Activated naive CD4-positive, alpha-beta T cell (primary cell): ENCODE measurements at regions not wholly inside any gene's neighbourhood (a gene's known extent, or its start where the extent isn't known, plus 50 kb on each side); places are given as distances from the start of the nearest gene placed in this dataset.
"Not testable (repeated sequence)": the region's sequence is repeated elsewhere in the genome, so short reads cannot be mapped to it uniquely, and the experiment has no call there.

ENCODE experiments used
- DNase-seq, 4 experiments: peaks; one replicate each; lab custom pipeline; 2025; lab: John Stamatoyannopoulos, UW

DNA sequence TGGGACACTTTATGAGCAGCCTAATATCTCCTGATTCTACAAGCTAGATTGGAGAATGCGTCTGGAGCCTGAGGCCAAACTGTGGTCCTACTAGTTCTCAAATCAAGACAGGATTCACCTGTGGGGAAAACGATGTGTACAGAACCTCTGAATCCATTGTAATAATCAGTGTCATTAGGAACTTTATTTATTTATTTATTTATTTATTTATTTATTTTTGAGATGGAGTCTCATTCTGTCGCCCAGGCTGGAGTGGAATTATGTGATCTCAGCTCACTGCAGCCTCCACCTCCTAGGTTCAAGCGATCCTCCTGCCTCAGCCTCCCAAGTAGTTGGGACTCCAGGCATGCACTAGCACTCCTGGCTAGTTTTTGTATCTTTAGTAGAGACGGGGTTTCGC lies 52.6 kb upstream of the KIF26B start:
- DNase-seq: not testable (repeated sequence)

- DNase-seq: no peak
Measured at GRCh38 chr1:245099401-245099800, 55.4 kb upstream of the KIF26B start.

DNA sequence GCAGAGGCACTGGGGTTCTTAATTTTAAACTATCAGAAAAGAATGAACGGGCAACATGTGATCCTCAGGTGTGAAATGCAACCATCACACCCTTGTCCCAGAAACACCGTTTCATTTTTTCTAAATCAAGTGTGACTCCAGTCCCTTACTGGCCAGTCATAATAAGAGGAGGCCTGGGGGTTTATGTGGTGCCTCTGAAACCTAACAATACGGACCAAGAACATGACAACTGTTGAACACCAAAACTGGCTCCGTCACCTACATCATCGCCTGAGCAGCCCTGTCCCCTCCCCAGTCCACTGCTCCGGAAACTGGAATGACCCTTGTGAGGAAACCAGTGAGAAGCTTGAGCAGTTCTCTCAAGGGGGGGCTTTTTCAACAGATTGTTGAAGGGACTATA lies 55.9 kb upstream of the KIF26B start:
- no peak for DNase-seq

GRCh38 chr1:245096311-245097066 lies 58.3 kb upstream of the KIF26B start:
- no peak for DNase-seq

GRCh38 chr1:245095903-245096302 lies 58.9 kb upstream of the KIF26B start:
- DNase-seq: no peak

DNA sequence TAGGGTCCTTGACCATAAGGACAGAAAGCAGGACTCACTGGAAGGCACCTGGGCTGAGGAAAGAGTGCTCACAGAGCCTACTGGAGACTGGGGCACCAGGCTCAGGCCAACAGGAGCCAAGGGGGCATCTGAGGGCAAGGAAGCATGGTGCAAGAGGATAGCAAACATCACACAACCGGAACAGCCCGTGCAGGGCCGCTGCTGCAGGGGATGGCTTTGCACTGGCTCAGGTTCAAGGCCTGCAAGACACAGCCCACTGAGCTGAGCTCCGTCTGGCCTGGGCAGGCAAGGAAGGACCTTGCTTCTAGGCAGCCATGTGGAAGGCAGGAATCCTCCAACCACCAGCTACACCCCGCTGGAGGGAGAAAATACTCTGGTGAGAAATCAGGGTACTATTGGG lies 59.8 kb upstream of the KIF26B start:
- DNase-seq: no peak

DNA sequence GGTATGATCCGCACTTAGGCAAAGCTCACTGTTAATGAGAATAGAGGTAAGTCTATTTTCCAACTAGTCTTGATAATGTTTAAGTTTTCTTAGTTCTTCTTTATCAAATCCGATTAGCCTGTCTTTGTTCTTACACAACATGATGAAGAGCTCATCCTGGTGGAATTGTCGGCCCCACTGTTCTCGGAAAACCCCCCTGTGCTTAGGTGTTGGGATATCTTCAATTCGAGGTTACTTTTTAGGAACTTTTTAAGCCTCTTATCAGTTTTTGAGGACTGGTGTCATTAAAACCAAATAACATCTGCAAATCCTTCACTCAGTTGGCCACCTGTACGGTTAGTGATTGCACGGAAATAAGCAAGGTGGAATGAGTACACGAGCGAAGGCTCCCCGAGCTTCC lies 60.7 kb upstream of the KIF26B start:
- no peak for DNase-seq

DNA sequence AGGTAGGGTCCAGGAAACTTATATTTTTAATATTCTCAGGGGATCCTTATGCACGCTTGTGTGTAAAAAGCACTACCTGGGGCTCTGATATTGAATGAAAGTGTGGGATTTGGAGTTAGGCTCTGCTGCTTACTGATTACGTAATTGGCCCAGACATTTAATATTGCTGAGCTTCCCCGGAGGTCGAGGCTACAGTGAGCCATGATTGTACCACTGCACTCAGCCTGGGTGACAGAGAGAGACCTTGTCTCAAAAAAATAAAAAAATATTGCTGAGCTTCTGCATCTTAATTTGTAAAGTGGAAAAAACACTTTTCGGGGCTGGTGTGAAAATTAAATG lies 62.2 kb upstream of the KIF26B start:
- no peak for DNase-seq

- no peak for DNase-seq
Measured at GRCh38 chr1:245091818-245092637, 62.8 kb upstream of the KIF26B start.

DNA sequence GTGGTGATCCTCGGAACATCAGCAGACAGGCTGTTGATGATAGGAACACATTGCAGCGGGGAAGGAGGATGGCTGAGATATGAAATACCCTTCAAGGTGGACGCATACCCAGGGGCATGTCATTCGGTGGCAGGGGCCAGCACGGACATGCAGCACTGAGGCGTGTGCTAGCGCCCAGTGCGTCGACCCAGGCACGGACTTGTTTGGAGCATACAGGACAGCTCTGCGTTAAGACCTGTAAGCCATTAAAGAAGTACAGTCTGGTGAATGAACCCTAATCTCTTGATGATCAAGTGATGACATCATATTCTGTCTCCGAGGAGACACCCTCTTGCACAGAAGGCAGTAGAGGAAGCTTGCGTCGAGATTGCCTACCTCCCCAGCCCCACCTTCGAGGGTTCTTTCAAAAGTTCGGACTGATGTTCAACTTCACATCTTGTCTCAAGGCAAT lies 63.6 kb upstream of the KIF26B start:
- no peak for DNase-seq

DNA sequence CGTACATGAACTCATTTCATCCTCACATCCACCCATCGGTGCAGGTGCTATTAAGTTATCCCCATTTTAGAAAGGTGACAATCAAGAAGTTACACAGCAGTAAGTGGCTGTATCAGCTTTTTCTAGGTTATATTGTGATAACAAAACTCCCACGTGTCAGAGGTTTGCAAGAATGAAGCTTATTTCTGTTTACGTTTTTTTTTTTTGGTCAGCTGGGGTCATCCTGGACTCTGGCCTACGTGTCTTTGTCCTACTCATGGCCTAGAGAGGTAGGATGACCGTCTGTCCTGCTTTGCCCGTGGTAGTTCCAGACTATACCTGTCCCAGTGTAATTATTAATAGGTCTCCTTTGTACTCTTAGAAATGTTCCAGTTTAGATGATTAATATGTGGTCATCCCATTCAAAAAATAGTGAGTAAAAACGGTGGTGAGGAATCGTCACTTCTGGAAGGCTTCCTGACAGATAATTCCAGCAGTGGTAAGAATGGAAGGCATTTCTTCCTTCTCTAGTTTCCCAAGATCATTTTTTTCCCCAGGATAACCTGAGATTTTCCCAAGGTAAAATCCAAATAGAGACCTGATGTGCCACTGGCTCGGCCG lies 64.2 kb upstream of the KIF26B start:
- DNase-seq: no peak

DNA sequence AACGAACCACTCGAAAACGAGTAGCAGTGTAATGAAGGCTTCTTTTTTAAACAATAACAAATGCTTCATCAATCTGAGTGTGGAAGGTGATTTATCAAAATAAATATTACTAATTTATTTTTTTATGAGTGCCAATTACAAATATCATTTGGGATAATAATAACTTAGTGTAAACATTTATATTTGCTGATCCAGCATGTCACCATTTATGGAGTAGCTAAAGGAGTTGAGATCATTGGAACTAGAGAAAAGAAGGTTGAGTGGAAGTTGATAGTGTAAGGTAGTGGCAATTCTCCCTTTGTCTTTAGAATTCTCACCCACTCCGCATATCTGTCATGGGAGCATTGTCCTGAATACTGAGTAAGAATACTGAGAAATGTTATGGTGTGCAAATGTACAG lies 67.1 kb upstream of the KIF26B start:
- no peak for DNase-seq

DNA sequence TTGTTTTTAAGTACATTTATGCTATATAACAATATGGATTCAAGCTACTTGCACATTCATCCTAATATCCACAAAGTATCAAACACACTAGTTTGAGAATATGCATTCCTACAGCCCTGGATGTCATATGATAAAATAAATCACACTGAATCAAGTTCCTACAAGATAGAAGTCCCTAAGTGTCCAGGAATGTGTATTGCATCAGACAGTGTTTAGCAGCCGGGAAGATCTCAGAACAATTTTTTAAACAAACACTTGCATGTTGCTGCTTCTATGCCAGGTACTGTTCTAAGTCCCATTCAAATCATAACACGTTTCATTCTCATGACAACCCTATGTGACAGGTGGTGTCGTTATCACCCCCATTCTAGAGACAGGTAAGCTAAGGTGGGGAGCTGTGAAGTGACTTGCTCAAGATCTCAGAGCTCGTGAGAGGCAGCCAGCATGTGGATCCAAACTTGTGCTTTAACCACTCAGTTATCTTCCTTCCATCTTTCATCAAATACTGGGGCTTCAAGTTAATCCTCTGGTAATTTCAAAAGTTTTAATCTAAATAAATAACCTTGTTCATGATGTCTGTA lies 68.3 kb upstream of the KIF26B start:
- no peak for DNase-seq

- DNase-seq: no peak
Measured at GRCh38 chr1:245085508-245086095, 69.2 kb upstream of the KIF26B start.

GRCh38 chr1:245084551-245084950 lies 70.2 kb upstream of the KIF26B start:
- DNase-seq: no peak

DNA sequence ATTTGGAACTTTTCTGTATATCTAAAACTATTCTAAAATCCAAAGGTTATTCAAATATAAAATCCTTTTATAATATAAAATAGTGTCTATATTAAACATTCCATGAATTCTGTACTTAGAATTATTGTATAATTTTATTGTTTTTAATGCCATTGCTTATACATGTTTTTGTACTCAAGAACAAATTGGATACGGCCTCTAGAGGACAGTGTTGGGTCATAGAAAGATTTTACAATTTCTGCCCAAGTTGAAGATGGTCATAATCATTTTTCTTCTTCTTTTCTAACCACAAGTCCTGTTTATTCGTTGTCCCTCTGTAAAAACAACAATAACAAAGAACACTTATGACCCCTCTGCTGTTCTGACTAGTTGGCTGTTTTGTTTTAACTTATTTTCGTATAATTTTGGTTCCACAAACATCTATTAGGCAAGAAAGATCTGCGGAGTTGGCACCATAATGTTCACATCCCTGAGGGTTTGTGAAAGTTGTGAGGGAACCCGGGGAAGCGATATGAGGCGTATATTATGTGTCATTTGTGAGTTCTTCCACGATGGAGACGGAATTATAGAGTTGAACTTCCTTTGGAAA lies 75.7 kb upstream of the KIF26B start:
- DNase-seq: no peak

DNA sequence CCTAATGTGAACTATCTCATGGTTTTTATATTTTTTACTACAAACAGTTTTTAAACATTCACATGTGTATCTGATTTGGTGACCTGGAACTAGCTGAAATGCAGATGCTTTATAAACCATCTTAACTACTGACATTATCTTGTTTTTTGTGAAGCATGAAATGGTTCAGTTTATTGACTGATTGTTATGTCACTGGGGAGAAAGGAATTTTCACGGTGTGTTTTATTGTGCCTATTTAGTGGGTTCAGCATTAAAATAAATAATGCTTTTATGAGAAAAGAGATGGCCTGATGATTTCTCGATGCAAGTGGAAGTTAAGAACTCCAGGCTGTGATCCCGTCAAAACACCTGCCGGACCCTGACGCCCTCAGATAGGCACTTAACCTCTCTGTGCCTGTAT lies 79.9 kb upstream of the KIF26B start:
- DNase-seq: no peak

GRCh38 chr1:245074232-245074747 lies 80.5 kb upstream of the KIF26B start:
- no peak for DNase-seq

DNA sequence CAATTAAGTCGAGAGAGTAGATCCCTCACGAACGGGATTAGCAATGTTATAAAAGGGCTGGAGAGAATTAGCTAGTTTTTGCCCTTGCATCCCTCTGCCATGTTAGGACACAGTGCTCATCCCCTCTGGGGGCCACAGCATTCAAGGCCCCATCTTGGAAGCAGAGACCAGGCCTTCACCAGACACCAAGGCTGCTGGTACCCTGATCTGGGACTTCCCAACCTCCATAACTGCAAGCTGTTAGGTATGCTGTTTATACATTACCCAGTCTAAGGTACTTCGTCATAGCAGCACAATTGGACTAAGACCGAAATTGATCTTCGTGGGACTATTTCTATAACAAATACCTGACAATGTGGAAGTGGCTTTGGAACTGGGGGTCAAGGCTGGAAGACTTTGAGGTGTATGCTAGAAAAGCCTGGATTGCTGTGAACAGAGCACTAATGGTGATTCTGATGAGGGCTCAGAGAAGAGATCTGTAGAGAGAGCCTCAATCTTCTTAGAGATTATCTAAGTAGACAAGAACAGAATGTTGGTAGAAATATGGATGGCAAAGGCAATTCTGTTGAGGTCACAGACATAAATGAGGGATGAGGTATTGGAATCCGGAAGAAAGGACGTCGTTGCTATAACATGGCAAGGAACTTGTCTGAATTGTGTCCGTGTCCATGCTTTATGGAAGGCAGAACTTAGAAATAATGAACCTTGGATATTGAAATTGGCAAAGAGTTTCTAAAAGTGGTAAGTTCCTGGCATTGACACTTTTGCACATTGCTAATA lies 83.8 kb upstream of the KIF26B start:
- no peak for DNase-seq

GRCh38 chr1:245067257-245067656 lies 87.5 kb upstream of the KIF26B start:
- DNase-seq: no peak

GRCh38 chr1:245062741-245063305 lies 92.0 kb upstream of the KIF26B start:
- no peak for DNase-seq
